ENCODE measurements at regions not wholly inside any gene's neighbourhood (a gene's known extent, or its start where the extent isn't known, plus 50 kb on each side); places are given as distances from the start of the nearest gene placed in this dataset.

GRCh38 chr4:43244688-43245382 is 352.3 kb downstream of the GRXCR1 start:
- peaks cover 10% of the 10 kb centered on the region for H3K4me1 ChIP-seq (ENCODE audit: control insufficient read depth, insufficient read depth, low read length)
- ChIA-PET CTCF (no interaction called here), RAD21 (ENCODE audit: unreplicated experiment) (no interaction called here), SMC1A (ENCODE audit: uncharacterized antibody, unreplicated experiment) (interaction anchor here (0.9 kb wide), 1 partner anchor 16 kb away, joined by 3 read pairs; no protein-coding TSS in a partner anchor), POLR2A (no interaction called here)
- in situ Hi-C loops (cut with MboI) (no loop called here), intact Hi-C loops (cut with micrococcal nuclease; ENCODE audit: unreplicated experiment) (no loop called here)
- WGBS (ENCODE audit: insufficient coverage, insufficient replicate concordance, low lambda C conversion rate, missing lambda C conversion rate): 0% methylated on average over 1 of the region's 1 CpG
- H3K79me2 ChIP-seq (ENCODE audit: control insufficient read depth, insufficient read depth, low read length): no peaks in the 10 kb centered on the region
- BruUV-seq (replicated peaks): no TSS peak
- no peak overlapping the region for H3K4me3 ChIP-seq
- peak overlapping the region; percentile 76 for H3K27ac ChIP-seq (ENCODE audit: control insufficient read depth, insufficient read depth)
- H2AFZ ChIP-seq (ENCODE audit: control insufficient read depth, low read depth, low read length): peak overlapping the region; percentile 51; the same call in 1 of the 2 replicates
- ATAC-seq (peak; percentile 98), DNase-seq (ENCODE audit: low read depth, low spot score) (peak; percentile 74), FAIRE-seq (peak; percentile 94)
- H3K9me3 ChIP-seq (replicated peaks; ENCODE audit: control insufficient read depth, insufficient read depth, low read length): no peaks in the 10 kb centered on the region; the same call in 1 of the 3 replicates
- no peaks in the 10 kb centered on the region for H3K27me3 ChIP-seq (replicated peaks in 1 of 2; ENCODE audit: control insufficient read depth in 2 of 2, insufficient read depth in 2 of 2, low read length in 1 of 2)
- no peaks in the 10 kb centered on the region for H4K20me1 ChIP-seq (ENCODE audit: control insufficient read depth, insufficient read depth)
- no peaks in the 10 kb centered on the region for H3K36me3 ChIP-seq (ENCODE audit: control insufficient read depth in 2 of 2, insufficient read depth in 2 of 2, low read length in 1 of 2)
- H3K9ac ChIP-seq (ENCODE audit: control insufficient read depth, insufficient read depth, low read length): no peak overlapping the region; the same call in 1 of the 2 replicates
- no peak overlapping the region for H3K4me2 ChIP-seq (ENCODE audit: control insufficient read depth, insufficient read depth)
- TF ChIP-seq MTA2 (IDR thresholded peaks at IDR 0.05; ENCODE audit: low read depth) (peak; percentile 23; the same call in 1 of the 2 replicates), EED (IDR thresholded peaks at IDR 0.05; ENCODE audit: low read depth) (peak; percentile 48; the same call in 1 of the 2 replicates), GATAD2B (conservative IDR thresholded peaks at IDR 0.05; ENCODE audit: low read depth) (0 out of 2 replicates have a peak, but pooled peaks have one; percentile 29), SUPT20H (IDR thresholded peaks at IDR 0.05; ENCODE audit: borderline replicate concordance, control insufficient read depth, low read depth, low read length) (no peak), BRCA1 (IDR thresholded peaks at IDR 0.05; ENCODE audit: low read depth, low read length) (no peak), BCL3 (IDR thresholded peaks at IDR 0.05; ENCODE audit: borderline replicate concordance, insufficient read depth, low read depth, low read length, poor library complexity, severe bottlenecking) (peak; percentile 55), CUX1 (IDR thresholded peaks at IDR 0.05; ENCODE audit: insufficient replicate concordance, low read depth, low read length) (peak; percentile 65), NBN (IDR thresholded peaks at IDR 0.05) (0 out of 2 replicates have a peak, but pooled peaks have one; percentile 31), EP300 (IDR thresholded peaks at IDR 0.05; ENCODE audit: borderline replicate concordance in 1 of 2, control insufficient read depth in 1 of 2, low read depth in 2 of 2, low read length in 2 of 2) (0 out of 4 replicates have a peak, but pooled peaks of 1 of the 2 experiments have one; percentile 6), BMI1 (IDR thresholded peaks at IDR 0.05; ENCODE audit: borderline replicate concordance) (peak; percentile 91), MEF2B (IDR thresholded peaks at IDR 0.05; ENCODE audit: partially characterized antibody, poor library complexity, severe bottlenecking) (peak; percentile 93), POU2F2 (IDR thresholded peaks at IDR 0.05; ENCODE audit: borderline replicate concordance, low read depth, low read length) (peak; percentile 27; the same call in 1 of the 3 replicates), ATF7 (IDR thresholded peaks at IDR 0.05; ENCODE audit: low read depth) (0 out of 2 replicates have a peak, but pooled peaks have one; percentile 13), USF1 (IDR thresholded peaks at IDR 0.05; ENCODE audit: borderline replicate concordance, extremely low read length, insufficient read depth, low read depth, low read length) (no peak), TCF12 (IDR thresholded peaks at IDR 0.05; ENCODE audit: low read depth, low read length) (0 out of 2 replicates have a peak, but pooled peaks have one; percentile 18), KDM1A (IDR thresholded peaks at IDR 0.05; ENCODE audit: borderline replicate concordance) (no peak)

Data from GM12878 (cell line).